NCI-H524 treated with DMSO at 0.1 percent for 48 hours (cell line): ENCODE measurements at regions not wholly inside any gene's neighbourhood (a gene's known extent, or its start where the extent isn't known, plus 50 kb on each side); places are given as distances from the start of the nearest gene placed in this dataset.

ENCODE experiments used
- DNase-seq: peaks from one replicate; lab custom pipeline; 2025; lab: John Stamatoyannopoulos, UW

DNA sequence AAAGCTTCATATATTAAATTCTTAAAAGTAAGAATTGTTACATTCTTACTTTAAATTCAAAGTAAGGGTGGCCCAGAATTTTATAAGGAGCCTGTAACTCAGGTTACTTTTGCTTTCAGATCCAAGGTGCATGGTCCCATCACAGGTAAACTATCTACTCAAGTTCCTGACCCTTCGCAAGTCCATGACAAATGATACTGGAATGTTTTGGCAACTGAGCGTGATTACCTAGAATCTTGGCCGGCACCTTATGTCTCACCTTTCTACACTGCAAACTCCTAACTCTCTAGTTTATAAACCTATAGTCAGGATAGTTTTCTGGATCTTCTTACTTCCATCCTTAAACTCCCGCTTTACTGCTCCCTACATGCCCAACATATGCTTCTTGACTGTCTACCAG is 67.9 kb upstream of the HMGN3 start:
- no peak for DNase-seq

DNA sequence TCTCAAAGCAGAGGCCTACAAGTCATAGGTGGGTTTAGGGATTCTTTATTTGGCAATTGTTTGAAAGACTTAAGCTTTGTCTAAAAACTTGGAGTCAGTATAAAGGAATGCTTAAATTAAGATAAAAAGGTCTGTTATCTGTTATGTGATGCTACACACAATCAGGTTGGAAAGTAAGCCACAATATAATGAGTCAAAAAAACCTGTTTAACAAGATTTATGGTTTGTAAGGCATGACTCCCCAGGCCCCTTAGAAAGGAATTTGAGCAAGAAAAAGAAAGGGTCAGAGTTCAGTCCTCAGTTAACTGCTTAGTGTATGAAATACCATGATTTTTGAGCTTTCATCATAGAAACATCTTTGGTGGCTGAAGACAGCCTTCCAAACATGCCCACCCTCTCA is 66.8 kb upstream of the HMGN3 start:
- no peak for DNase-seq

GRCh38 chr6:79296211-79296610 is 61.7 kb upstream of the HMGN3 start:
- no peak for DNase-seq
